ENCODE measurements at regions not wholly inside any gene's neighbourhood (a gene's known extent, or its start where the extent isn't known, plus 50 kb on each side); places are given as distances from the start of the nearest gene placed in this dataset.

- TF ChIP-seq ARNT (IDR thresholded peaks at IDR 0.05) (no peak), L3MBTL2 (conservative IDR thresholded peaks at IDR 0.05) (no peak), BHLHE40 (IDR thresholded peaks at IDR 0.05; ENCODE audit: borderline replicate concordance) (no peak), HDGF (IDR thresholded peaks at IDR 0.05; ENCODE audit: borderline replicate concordance) (no peak), ZNF384 (IDR thresholded peaks at IDR 0.05) (no peak), SP1 (IDR thresholded peaks at IDR 0.05) (no peak), NFRKB (IDR thresholded peaks at IDR 0.05) (no peak), TARDBP (IDR thresholded peaks at IDR 0.05) (no peak), FOXA1 (IDR thresholded peaks at IDR 0.05) (no peak)
Observed at GRCh38 chr16:5639531-5639930, 541.9 kb upstream of the EEF2KMT start.
